ENCODE measurements at regions not wholly inside any gene's neighbourhood (a gene's known extent, or its start where the extent isn't known, plus 50 kb on each side); places are given as distances from the start of the nearest gene placed in this dataset.

DNA sequence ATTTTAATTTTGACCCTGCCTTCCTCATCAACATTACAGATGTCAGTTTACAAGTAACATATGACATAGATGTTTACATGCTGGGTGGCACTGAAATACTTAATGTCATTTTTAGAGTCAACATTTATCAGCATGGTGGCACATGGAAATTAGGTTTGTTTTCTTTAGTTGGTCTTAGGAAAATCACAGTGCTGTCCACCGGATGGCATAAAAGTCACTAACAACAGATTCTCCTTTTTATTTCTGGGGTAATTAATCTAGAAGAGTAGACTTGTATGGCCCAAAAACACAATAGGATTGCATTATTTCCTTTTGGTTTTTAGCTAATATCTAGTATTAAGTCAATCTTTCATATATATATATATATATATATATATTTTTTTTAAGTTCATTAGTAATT lies 88.6 kb upstream of the HHIP start:
- DNase-seq (ENCODE audit: low read depth in 4 of 4, low spot score in 3 of 4), result no peak

- DNase-seq (ENCODE audit: low read depth in 4 of 4, low spot score in 3 of 4), result peak in 2 of 4 donors; percentile 7 to 15
Measured at GRCh38 chr4:144562019-144562705, 83.8 kb upstream of the HHIP start.

DNA sequence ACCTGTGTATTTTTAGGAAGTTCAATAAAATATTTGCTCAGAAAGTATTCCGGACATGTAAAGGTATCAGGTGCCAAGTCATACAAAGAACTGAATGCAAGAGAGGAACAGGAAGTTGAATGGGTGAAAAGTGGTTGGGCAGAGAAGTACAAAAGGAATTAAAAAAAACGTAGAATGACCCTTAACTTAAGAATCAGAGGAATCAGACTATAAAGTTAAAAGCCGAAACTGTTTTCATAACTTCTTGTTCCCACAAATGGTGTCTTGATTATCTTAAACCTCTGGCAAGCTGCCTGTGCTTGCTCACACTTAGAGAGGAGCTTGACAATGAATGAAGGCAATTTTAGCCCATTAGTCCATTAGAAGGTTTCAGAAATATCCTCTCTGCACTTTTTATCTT lies 81.6 kb upstream of the HHIP start:
- no peak for DNase-seq (ENCODE audit: low read depth in 4 of 4, low spot score in 3 of 4)

GRCh38 chr4:144565527-144566195 lies 80.3 kb upstream of the HHIP start:
- no peak for DNase-seq (ENCODE audit: low read depth in 4 of 4, low spot score in 3 of 4)

DNA sequence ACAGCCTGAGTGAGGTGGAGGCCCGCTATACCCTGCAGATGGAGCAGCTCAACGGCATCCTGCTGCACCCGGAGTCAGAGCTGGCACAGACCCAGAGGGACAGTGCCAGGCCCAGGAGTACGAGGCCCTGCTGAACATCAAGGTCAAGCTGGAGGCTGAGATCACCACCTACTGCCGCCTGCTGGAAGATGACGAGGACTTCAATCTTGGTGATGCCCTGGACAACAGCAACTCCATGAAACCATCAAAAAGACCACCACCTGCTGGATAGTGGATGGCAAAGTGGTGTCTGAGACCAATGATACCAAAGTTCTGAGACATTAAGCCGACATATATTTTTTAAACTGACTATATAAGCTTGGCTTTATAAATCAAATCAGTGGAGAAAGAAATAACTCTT lies 73.3 kb upstream of the HHIP start:
- no peak for DNase-seq (ENCODE audit: low read depth in 4 of 4, low spot score in 3 of 4)

GRCh38 chr4:144574000-144574399 lies 72.0 kb upstream of the HHIP start:
- DNase-seq (ENCODE audit: low read depth in 4 of 4, low spot score in 3 of 4), result no peak

- DNase-seq (ENCODE audit: low read depth in 4 of 4, low spot score in 3 of 4), result no peak
Measured at GRCh38 chr4:144574509-144574908, 71.4 kb upstream of the HHIP start.

DNA sequence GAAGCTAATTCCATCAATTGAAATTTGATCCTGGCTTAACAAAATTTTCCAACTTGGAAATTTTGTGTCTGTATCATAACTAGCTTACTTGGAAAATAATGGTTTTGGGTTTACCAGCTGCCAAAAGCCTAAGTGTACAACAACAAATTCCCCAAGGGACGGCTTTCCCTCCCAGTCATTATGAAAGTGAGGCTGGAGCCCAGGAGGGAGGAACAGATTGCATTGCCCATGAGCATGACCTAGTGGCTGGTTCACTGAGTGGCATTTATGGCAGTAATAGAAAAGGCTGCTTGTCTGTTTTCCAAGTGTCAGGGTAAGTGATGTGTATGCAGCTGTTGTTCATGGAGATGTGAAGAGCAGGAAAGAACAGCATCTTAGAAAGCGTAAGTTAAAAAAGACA lies 70.8 kb upstream of the HHIP start:
- peak in 1 of 4 donors; percentile 13 for DNase-seq (ENCODE audit: low read depth in 4 of 4, low spot score in 3 of 4)

DNA sequence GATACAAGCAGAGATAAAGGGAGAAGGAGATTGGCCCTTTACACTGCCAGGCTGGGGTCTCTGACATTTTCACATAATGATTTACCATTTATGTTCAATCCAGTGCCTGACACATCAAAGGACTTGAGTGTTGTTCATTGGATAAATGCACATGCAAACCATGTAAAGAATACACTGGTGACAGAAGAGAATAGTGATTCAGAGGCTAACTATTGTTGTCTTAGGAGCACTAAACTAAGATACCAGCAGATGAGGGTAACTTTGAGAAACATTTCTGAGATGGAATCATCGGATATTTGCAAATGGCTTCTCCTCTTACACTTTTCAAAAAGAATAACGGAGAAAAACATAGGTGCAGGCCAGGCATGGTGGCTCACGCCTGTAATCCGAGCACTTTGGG lies 67.3 kb upstream of the HHIP start:
- no peak for DNase-seq (ENCODE audit: low read depth in 4 of 4, low spot score in 3 of 4)

GRCh38 chr4:144579411-144580030 lies 66.4 kb upstream of the HHIP start:
- DNase-seq (ENCODE audit: low read depth in 4 of 4, low spot score in 3 of 4), result no peak

- DNase-seq (ENCODE audit: low read depth in 4 of 4, low spot score in 3 of 4), result no peak
Measured at GRCh38 chr4:144580430-144580829, 65.5 kb upstream of the HHIP start.

GRCh38 chr4:144582105-144582850 lies 63.7 kb upstream of the HHIP start:
- DNase-seq (ENCODE audit: low read depth in 4 of 4, low spot score in 3 of 4), result no peak

DNA sequence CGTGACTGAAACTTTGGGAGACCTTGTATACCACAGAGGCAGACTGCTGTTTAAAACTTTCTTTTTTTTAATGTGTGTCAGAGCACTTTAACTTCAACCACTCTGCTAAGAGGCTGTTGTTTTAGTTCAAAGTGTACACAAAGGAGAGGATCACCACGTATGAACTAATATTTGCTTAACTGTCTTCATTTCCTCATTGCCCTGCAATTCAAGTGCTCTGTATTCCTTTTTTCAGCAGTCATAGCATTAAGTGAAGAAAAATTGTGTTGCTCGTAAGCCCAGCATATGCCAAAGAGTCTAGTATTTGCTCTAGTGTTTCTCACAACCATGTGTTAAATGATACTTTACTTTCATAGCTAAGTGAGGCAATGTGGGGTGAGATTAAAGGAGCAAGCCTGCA lies 63.0 kb upstream of the HHIP start:
- no peak for DNase-seq (ENCODE audit: low read depth in 4 of 4, low spot score in 3 of 4)

DNA sequence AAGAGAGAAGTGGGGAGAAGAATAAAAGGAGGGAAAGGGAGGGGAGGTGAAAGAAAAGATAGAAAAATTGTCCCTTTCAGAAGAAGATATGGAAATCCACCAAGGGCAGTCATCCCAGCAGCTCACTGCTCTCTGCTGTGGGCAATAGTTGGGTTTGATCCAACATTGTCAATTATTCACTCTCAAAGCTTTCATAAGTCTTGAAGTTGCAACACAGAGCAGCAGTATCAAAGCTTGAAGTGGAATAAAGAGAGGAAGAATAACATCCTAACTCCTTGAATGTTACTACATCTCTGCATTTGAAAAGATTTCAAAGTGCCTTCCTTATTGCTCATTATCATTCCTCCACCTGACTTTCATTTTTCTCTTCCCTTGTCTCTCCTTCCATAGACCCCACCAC lies 62.3 kb upstream of the HHIP start:
- no peak for DNase-seq (ENCODE audit: low read depth in 4 of 4, low spot score in 3 of 4)

DNA sequence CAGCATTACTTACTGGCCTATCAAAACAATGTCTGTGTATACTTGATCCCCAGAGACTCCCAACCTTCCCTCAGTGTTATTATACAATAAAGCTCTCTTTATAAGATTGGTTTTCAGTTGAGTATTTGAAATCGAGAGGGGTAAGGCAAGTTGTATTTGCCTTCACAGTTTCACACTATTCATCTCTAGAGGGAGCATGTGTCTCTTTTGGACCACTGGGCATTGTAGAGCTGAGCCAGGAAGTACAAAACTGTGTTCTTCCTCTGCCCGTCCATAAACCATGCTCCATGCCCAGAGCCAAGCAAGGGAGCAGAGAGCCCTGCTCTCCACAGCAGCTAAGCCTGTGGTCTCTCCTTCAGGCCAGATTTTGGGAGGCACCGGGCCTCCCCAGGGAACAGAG lies 61.5 kb upstream of the HHIP start:
- no peak for DNase-seq (ENCODE audit: low read depth in 4 of 4, low spot score in 3 of 4)

DNA sequence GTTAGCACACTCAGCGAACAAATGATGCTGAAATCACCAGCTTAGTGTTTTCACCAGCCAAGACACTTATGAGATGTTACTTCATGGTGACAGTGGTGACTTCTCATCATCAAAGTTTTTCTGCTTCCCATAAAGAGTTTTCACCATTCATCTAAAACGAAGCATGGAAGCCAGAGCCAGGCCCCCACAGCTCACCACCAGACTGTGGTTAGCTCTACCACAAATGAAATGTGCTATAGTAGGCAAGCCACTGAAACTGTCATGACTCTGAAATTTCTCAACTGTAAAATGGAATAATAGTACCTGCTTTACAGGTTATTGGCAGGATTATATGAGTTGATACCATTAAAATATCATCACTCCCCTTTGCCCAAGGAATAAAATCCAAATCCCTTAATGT lies 56.4 kb upstream of the HHIP start:
- no peak for DNase-seq (ENCODE audit: low read depth in 4 of 4, low spot score in 3 of 4)

DNA sequence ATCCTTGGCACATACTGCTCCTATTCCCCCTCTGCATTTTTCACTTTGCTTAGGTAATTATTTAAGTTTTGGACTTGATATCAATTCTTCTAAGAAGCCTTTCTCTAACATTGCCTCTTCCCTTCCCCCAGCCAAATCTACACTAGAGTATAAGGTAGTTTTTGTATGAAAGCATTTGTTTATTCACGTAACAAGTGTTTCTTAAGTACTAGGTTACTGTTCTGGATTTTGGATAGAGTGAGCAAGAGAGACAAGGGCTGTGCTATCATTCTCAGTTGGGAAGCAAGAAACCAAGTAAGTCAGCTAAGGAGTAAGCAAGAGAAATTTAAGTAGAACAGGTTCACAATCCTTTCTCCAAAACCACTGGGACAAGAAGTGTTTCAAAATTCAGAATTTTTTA lies 55.9 kb upstream of the HHIP start:
- no peak for DNase-seq (ENCODE audit: low read depth in 4 of 4, low spot score in 3 of 4)

DNA sequence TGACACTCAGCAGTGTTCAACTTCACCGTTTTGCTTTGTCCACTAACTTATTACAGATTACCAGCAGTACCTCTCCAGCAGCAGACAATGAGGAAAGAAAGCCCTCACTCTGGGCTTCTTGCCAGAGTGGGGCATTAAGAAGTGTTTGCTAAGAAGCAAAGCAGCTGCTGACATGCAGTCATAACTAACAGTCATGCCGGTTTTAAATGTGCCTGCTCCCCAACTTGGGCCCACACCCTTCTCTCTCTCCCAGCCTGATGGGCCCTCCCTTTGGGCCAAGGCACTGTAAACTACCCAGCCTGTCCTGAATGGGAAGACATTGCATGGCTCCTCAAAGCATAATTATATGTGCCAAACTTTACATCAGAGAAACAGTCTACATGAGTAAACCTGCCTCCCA lies 54.6 kb upstream of the HHIP start:
- no peak for DNase-seq (ENCODE audit: low read depth in 4 of 4, low spot score in 3 of 4)

DNA sequence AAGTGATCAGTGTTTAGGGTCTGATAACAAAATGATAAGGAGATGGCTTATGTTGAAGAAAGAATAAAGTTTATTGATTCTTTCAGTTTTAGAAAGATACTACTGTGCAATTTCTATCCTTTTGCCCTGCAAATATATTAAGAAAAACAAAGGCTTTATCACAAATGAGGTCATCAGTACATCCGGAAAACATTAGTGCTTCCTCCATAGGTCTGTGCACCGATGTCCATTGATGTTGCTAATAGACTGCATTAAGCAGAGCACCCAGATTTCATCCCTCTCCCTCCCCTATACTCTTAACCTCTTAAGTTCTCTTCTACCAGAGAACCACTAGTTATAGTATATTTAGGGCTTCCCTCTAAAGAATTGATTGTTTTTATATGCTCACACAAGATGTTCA lies 53.7 kb upstream of the HHIP start:
- no peak for DNase-seq (ENCODE audit: low read depth in 4 of 4, low spot score in 3 of 4)

GRCh38 chr4:144594471-144594986 lies 51.4 kb upstream of the HHIP start:
- no peak for DNase-seq (ENCODE audit: low read depth in 4 of 4, low spot score in 3 of 4)

GRCh38 chr4:144595681-144596080 lies 50.3 kb upstream of the HHIP start:
- DNase-seq (ENCODE audit: low read depth in 4 of 4, low spot score in 3 of 4), result no peak

All from right renal pelvis (tissue), 4 donors.